Panc1 (cell line): ENCODE measurements at regions not wholly inside any gene's neighbourhood (a gene's known extent, or its start where the extent isn't known, plus 50 kb on each side); places are given as distances from the start of the nearest gene placed in this dataset.

Source experiments
- ATAC-seq: fragments of 200-7000 bp; cut with Tn5 transposase; 2 replicates; pipeline ENCODE4 v1.9.1; 2020; ENCODE audit warnings: mild to moderate bottlenecking, moderate library complexity
- BruUV-seq: library from RNA; stranded (reverse); fragments of 400-500 nt; replicated peaks from 2 replicates; lab custom pipeline; 2021; lab: Mats Ljungman, UMichigan
- CTCF ChIA-PET: fragments of 300-600 bp; sonication (Branson Sonifier 250); formaldehyde crosslinking; loops from one replicate; lab custom pipeline; 2022; ENCODE audit warnings: antibody characterized with exemption; lab: Charles Lee
- POLR2A ChIA-PET: fragments of 300-600 bp; sonication (Branson Sonifier 250); formaldehyde crosslinking; loops from one replicate; lab custom pipeline; 2022; ENCODE audit warnings: antibody characterized with exemption; lab: Charles Lee
- DNase-seq: peaks from one replicate; pipeline ENCODE4 v3.0.0-alpha.2; 2010; ENCODE audit warnings: low read depth, low spot score
- H3K27ac ChIP-seq: 2 replicates; pipeline ENCODE4 v1.5.1; 2011; ENCODE audit warnings: mild to moderate bottlenecking, low read length, inconsistent platforms
- H3K27me3 ChIP-seq: fragments of 200-500 bp; sonication (Bioruptor generic); 2 replicates; pipeline ENCODE4 v1.6.0; 2014; ENCODE audit warnings: low read length, inconsistent platforms; ENCODE audit not compliant: control insufficient read depth, insufficient read depth
- H3K36me3 ChIP-seq: fragments of 200-500 bp; sonication (Bioruptor generic); 2 replicates; pipeline ENCODE4 v1.5.1; 2014; ENCODE audit warnings: inconsistent platforms, mild to moderate bottlenecking, low read length, moderate library complexity; ENCODE audit not compliant: control insufficient read depth, insufficient read depth
- H3K4me1 ChIP-seq: 2 replicates; pipeline ENCODE4 v1.5.1; 2011; ENCODE audit warnings: inconsistent platforms, mild to moderate bottlenecking, low read length, moderate library complexity; ENCODE audit not compliant: control insufficient read depth, insufficient read depth
- H3K4me3 ChIP-seq, 2 experiments: 2 replicates each; pipeline ENCODE4 v1.5.1; 2011 to 2012; ENCODE audit warnings: low read depth in 2 of 2, low read length in 2 of 2, mild to moderate bottlenecking in 2 of 2, inconsistent platforms in 1 of 2, moderate library complexity in 1 of 2
- H3K9me3 ChIP-seq: fragments of 200-500 bp; sonication (Bioruptor generic); 2 replicates; pipeline ENCODE4 v1.5.1; 2014; ENCODE audit warnings: low read depth, mild to moderate bottlenecking, inconsistent platforms, low read length, moderate library complexity; ENCODE audit not compliant: control insufficient read depth, insufficient read depth
- POLR2AphosphoS5 ChIP-seq: IDR thresholded peaks from 2 replicates; pipeline ENCODE4 v1.6.1; 2012; ENCODE audit warnings: mild to moderate bottlenecking, low read depth, low read length, moderate library complexity
- SIN3A ChIP-seq: IDR thresholded peaks from 2 replicates; pipeline ENCODE4 v1.6.1; 2012; ENCODE audit warnings: low read depth, mild to moderate bottlenecking, low read length, moderate library complexity, borderline replicate concordance; ENCODE audit not compliant: insufficient read depth
- TCF7L2 ChIP-seq: IDR thresholded peaks from 2 replicates; pipeline ENCODE4 v1.6.1; 2011; ENCODE audit warnings: mild to moderate bottlenecking, low read depth, low read length, inconsistent platforms
- in situ Hi-C: cut with HindIII; loops from 2 replicates; pipeline ENCODE4 v1.10.0; 2016; ENCODE audit warnings: low sequenced_read_pairs, low pct_unique_long_range_greater_than_20kb
- intact Hi-C: fragments of 100-400 bp; cut with micrococcal nuclease; formaldehyde crosslinking; loops from one replicate; pipeline ENCODE4 v1.10.0; 2022; ENCODE audit not compliant: unreplicated experiment
- TF ChIP-seq, protein P1 (sequence below), 2 experiments: IDR thresholded peaks; 2 replicates each; pipeline ENCODE4 v1.6.1; 2011 to 2012; ENCODE audit warnings: low read depth in 2 of 2, control low read depth in 1 of 2, low read length in 1 of 2, mild to moderate bottlenecking in 1 of 2, moderate library complexity in 1 of 2; ENCODE audit not compliant: insufficient read depth in 1 of 2
- TF ChIP-seq, protein P2 (sequence below): fragments of 450-650 bp; IDR thresholded peaks from 2 replicates; pipeline ENCODE4 v1.5.1; 2017; ENCODE audit warnings: mild to moderate bottlenecking

DNA sequence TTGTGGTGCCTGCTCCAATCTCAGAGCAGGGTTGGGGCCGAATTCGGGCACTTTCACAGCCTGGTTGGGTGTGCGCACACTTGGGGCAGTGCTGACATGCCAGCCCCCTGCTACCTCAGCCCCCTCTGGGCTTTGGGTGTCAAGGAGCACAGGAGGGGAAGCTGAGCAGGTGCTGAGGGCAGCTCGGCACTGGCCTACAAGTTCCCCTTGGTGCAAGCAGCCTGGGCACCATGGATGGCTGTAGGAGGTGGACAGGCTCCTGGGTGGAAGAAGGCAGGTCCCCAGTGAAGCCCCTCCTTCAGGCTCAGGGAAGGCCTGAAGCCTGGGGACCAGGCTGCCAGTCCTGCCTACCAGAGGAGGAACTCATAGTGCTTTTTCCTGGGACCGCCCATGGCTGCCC, 326.6 kb downstream of the NDFIP2 start:
- H3K27ac ChIP-seq = no peak overlapping the region
- in situ Hi-C loops = no loop called here
- peaks cover 11% of the 10 kb centered on the region; the same call in 1 of the 2 replicates for H3K4me1 ChIP-seq
- BruUV-seq = no TSS peak
- ChIA-PET CTCF (interaction anchor here (0.5 kb wide), 1 partner anchor 260 kb away, joined by 3 read pairs; no protein-coding TSS in a partner anchor), POLR2A (no interaction called here)
- no peaks in the 10 kb centered on the region for H3K27me3 ChIP-seq
- TF ChIP-seq SIN3A (no peak), TCF7L2 (no peak), POLR2AphosphoS5 (no peak)
- TF ChIP-seq, protein P1, sequence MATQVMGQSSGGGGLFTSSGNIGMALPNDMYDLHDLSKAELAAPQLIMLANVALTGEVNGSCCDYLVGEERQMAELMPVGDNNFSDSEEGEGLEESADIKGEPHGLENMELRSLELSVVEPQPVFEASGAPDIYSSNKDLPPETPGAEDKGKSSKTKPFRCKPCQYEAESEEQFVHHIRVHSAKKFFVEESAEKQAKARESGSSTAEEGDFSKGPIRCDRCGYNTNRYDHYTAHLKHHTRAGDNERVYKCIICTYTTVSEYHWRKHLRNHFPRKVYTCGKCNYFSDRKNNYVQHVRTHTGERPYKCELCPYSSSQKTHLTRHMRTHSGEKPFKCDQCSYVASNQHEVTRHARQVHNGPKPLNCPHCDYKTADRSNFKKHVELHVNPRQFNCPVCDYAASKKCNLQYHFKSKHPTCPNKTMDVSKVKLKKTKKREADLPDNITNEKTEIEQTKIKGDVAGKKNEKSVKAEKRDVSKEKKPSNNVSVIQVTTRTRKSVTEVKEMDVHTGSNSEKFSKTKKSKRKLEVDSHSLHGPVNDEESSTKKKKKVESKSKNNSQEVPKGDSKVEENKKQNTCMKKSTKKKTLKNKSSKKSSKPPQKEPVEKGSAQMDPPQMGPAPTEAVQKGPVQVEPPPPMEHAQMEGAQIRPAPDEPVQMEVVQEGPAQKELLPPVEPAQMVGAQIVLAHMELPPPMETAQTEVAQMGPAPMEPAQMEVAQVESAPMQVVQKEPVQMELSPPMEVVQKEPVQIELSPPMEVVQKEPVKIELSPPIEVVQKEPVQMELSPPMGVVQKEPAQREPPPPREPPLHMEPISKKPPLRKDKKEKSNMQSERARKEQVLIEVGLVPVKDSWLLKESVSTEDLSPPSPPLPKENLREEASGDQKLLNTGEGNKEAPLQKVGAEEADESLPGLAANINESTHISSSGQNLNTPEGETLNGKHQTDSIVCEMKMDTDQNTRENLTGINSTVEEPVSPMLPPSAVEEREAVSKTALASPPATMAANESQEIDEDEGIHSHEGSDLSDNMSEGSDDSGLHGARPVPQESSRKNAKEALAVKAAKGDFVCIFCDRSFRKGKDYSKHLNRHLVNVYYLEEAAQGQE (IDR thresholded peaks at IDR 0.05; ENCODE audit: insufficient read depth in 1 of 2, low read depth in 2 of 2, low read length in 1 of 2) = no peak
- TF ChIP-seq, protein P2, sequence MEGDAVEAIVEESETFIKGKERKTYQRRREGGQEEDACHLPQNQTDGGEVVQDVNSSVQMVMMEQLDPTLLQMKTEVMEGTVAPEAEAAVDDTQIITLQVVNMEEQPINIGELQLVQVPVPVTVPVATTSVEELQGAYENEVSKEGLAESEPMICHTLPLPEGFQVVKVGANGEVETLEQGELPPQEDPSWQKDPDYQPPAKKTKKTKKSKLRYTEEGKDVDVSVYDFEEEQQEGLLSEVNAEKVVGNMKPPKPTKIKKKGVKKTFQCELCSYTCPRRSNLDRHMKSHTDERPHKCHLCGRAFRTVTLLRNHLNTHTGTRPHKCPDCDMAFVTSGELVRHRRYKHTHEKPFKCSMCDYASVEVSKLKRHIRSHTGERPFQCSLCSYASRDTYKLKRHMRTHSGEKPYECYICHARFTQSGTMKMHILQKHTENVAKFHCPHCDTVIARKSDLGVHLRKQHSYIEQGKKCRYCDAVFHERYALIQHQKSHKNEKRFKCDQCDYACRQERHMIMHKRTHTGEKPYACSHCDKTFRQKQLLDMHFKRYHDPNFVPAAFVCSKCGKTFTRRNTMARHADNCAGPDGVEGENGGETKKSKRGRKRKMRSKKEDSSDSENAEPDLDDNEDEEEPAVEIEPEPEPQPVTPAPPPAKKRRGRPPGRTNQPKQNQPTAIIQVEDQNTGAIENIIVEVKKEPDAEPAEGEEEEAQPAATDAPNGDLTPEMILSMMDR = no peak
- intact Hi-C loops = no loop called here
- H3K4me3 ChIP-seq = no peak overlapping the region
- ATAC-seq (no peak), DNase-seq (no peak)
- H3K36me3 ChIP-seq = no peaks in the 10 kb centered on the region
- no peaks in the 10 kb centered on the region for H3K9me3 ChIP-seq

DNA sequence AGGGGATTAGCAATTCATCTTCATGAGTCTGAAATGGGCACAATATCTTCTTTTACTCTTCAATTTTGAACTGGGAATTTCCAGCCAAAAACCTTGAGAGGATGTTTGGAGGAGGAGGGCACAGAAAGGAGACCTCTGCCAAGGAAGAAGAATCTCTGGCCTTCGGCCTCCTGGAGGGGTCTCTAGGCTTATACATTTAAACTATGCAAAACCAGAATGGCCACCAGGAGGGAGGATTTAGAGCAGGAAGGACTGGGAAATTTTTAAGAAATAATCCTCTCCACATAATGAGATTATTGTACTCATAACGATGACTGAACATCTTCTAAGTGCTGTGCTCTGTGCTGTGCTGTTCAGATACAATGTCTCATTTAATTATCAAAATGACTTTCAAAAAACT, 325.9 kb downstream of the NDFIP2 start:
- Histone ChIP-seq H3K27ac (no peak overlapping the region; the same call in 1 of the 2 replicates), H3K27me3 (no peaks in the 10 kb centered on the region), H3K36me3 (no peaks in the 10 kb centered on the region), H3K4me3 (no peak overlapping the region), H3K4me1 (peaks cover 11% of the 10 kb centered on the region; the same call in 1 of the 2 replicates), H3K9me3 (no peaks in the 10 kb centered on the region)
- intact Hi-C loops = no loop called here
- DNase-seq = no peak
- ChIA-PET CTCF (no interaction called here), POLR2A (no interaction called here)
- no TSS peak for BruUV-seq
- no peak for ATAC-seq
- no peak for TF ChIP-seq TCF7L2
- in situ Hi-C loops = no loop called here

DNA sequence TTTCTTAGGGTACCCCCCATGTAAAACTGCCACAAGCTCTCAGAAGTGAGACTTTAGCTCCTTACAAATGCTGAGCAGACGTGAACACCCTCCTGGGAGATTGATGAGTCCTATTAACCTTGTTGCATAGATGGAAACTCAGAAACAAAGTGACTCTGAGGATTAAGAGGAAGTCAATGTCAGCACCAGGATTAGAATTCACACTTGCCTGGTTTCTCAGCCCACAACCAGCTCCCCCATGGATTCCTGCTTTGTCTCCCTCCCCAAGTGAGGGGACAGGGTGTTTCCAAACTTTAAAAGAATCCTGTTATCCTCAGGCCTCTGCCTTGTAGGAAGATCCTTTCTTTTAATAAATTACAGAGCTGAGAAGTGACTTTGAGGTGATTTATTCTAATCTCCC, 324.4 kb downstream of the NDFIP2 start:
- ATAC-seq (no peak), DNase-seq (no peak)
- POLR2A ChIA-PET = no interaction called here
- H3K4me1 ChIP-seq = peaks cover 4% of the 10 kb centered on the region; the same call in 1 of the 2 replicates
- no TSS peak for BruUV-seq
- no peak overlapping the region for H3K4me3 ChIP-seq
- TF ChIP-seq, protein P2 = no peak
- no peak for TF ChIP-seq SIN3A
- no peak for TF ChIP-seq POLR2AphosphoS5
- no peak for TF ChIP-seq TCF7L2
- TF ChIP-seq, protein P1 (IDR thresholded peaks at IDR 0.05; ENCODE audit: insufficient read depth in 1 of 2, low read depth in 2 of 2, low read length in 1 of 2) = no peak
- intact Hi-C loops = no loop called here
- no peaks in the 10 kb centered on the region for H3K27me3 ChIP-seq
- H3K9me3 ChIP-seq = no peaks in the 10 kb centered on the region
- H3K27ac ChIP-seq = peak overlapping the region; percentile 39; the same call in 1 of the 2 replicates
- in situ Hi-C loops = no loop called here
- H3K36me3 ChIP-seq = no peaks in the 10 kb centered on the region
- CTCF ChIA-PET = no interaction called here
